ENCODE measurements at regions not wholly inside any gene's neighbourhood (a gene's known extent, or its start where the extent isn't known, plus 50 kb on each side); places are given as distances from the start of the nearest gene placed in this dataset.

DNA sequence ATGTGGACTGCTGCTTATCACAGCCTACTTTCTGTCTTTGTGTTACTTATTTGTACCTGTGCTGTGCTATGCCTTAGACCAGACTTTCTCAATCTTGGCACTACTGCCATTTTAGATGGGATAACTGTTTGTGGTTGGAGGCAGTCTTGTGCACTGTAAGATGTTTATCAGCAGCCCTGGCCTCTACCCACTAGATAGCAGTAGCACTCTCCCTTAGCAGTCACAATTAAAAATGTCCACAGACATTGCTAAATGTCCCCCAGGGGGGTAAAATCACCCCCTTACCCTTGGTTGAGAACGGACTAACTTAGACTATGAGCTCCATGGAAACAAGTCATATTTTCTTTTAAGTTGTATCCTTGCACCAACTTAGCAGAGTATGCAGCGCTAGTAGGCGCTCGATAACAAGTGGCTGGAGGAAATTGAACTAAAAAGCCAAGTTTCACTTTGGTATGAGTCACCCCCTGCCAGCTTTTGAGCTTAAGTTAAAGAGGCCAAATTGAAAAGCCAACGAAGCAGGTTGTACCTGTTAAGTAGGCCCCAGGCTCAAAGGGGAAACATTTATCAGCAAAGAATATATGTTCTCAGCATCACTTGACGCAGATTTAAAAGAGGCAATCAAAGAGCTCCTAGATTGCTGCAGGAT lies 304.8 kb upstream of the SORL1-AS1 start:
- no peaks in the 10 kb centered on the region for H3K36me3 ChIP-seq (ENCODE audit: control insufficient read depth in 1 of 2, insufficient read depth in 2 of 2, low read length in 2 of 2)
- no peak overlapping the region for H3K4ac ChIP-seq (ENCODE audit: low read depth, low read length)
- H3K4me2 ChIP-seq (ENCODE audit: low read length), result no peak overlapping the region
- H3K4me1 ChIP-seq (ENCODE audit: control insufficient read depth in 1 of 2, insufficient read depth in 2 of 2, low read length in 2 of 2), result peaks cover 0 to 2% of the 10 kb centered on the region in 2 experiments
- H3K9me3 ChIP-seq (ENCODE audit: insufficient read depth, low read depth, low read length), result no peaks in the 10 kb centered on the region
- no peaks in the 10 kb centered on the region for H3K79me1 ChIP-seq (ENCODE audit: low read length)
- no peaks in the 10 kb centered on the region for H3K27me3 ChIP-seq (ENCODE audit: insufficient read depth, low read length)
- no peak overlapping the region for H2AK5ac ChIP-seq (ENCODE audit: low read length)
- no peaks in the 10 kb centered on the region for H3K79me2 ChIP-seq (ENCODE audit: control insufficient read depth, insufficient read depth, low read length, poor library complexity)
- H3K23ac ChIP-seq (ENCODE audit: low read length), result no peak overlapping the region
- no peak overlapping the region for H2AFZ ChIP-seq (ENCODE audit: insufficient read depth, low read length, poor library complexity)
- H2BK12ac ChIP-seq (ENCODE audit: low read length), result no peak overlapping the region
- H4K8ac ChIP-seq (ENCODE audit: low read depth, low read length), result no peak overlapping the region
- H4K91ac ChIP-seq (ENCODE audit: low read depth, low read length), result no peak overlapping the region
- no peak overlapping the region for H3K27ac ChIP-seq (ENCODE audit: low read depth, low read length)
- H3K9ac ChIP-seq (ENCODE audit: low read length), result no peak overlapping the region
- no CpG with 5 or more reads among the region's 6 CpGs for WGBS (ENCODE audit: extremely low coverage, insufficient coverage, insufficient read length)
- H3K18ac ChIP-seq (ENCODE audit: low read length), result no peak overlapping the region
- DNase-seq, result no peak
- H3K4me3 ChIP-seq (ENCODE audit: low read depth, low read length), result no peak overlapping the region
- no peak overlapping the region for H2BK120ac ChIP-seq (ENCODE audit: insufficient read depth, low read length, poor library complexity)
- H3K14ac ChIP-seq (ENCODE audit: low read length), result no peak overlapping the region
- no peak overlapping the region for H2BK5ac ChIP-seq (ENCODE audit: low read depth, low read length, poor library complexity)
- no peak overlapping the region for H4K12ac ChIP-seq (ENCODE audit: low read depth, low read length)

DNA sequence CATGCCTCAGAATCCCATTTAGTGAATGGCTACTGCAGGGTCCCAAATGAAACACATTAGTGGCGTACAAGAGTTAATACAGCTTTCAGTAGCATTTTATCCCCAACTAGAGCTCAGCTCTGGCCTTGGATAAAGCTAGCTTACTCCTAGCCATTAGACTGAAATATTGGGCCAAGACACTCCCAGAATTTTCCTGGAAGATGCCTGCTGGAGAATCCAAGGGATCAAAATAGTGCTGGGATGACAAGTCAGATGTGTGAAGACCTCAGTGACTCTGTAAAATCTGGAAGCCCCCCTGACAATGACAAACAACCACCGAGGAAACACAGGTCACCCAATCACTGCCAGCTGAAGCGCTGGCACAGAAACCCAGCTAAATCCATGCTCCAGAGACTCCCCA lies 303.1 kb upstream of the SORL1-AS1 start:
- no peak overlapping the region for H3K27ac ChIP-seq (ENCODE audit: low read depth, low read length)
- no peak overlapping the region for H3K14ac ChIP-seq (ENCODE audit: low read length)
- no peak overlapping the region for H3K4ac ChIP-seq (ENCODE audit: low read depth, low read length)
- H3K4me3 ChIP-seq (ENCODE audit: low read depth, low read length), result no peak overlapping the region
- H3K9ac ChIP-seq (ENCODE audit: low read length), result no peak overlapping the region
- no peaks in the 10 kb centered on the region for H3K9me3 ChIP-seq (ENCODE audit: insufficient read depth, low read depth, low read length)
- peaks cover 0 to 2% of the 10 kb centered on the region in 2 experiments for H3K4me1 ChIP-seq (ENCODE audit: control insufficient read depth in 1 of 2, insufficient read depth in 2 of 2, low read length in 2 of 2)
- H3K18ac ChIP-seq (ENCODE audit: low read length), result no peak overlapping the region
- H3K4me2 ChIP-seq (ENCODE audit: low read length), result no peak overlapping the region
- H4K8ac ChIP-seq (ENCODE audit: low read depth, low read length), result no peak overlapping the region
- no peak overlapping the region for H2BK5ac ChIP-seq (ENCODE audit: low read depth, low read length, poor library complexity)
- no peak overlapping the region for H2BK120ac ChIP-seq (ENCODE audit: insufficient read depth, low read length, poor library complexity)
- H2BK12ac ChIP-seq (ENCODE audit: low read length), result no peak overlapping the region
- H4K12ac ChIP-seq (ENCODE audit: low read depth, low read length), result no peak overlapping the region
- no peaks in the 10 kb centered on the region for H3K79me2 ChIP-seq (ENCODE audit: control insufficient read depth, insufficient read depth, low read length, poor library complexity)
- H2AFZ ChIP-seq (ENCODE audit: insufficient read depth, low read length, poor library complexity), result no peak overlapping the region
- WGBS (ENCODE audit: extremely low coverage, insufficient coverage, insufficient read length), result no CpG with 5 or more reads among the region's 3 CpGs
- no peak overlapping the region for H4K91ac ChIP-seq (ENCODE audit: low read depth, low read length)
- H3K79me1 ChIP-seq (ENCODE audit: low read length), result no peaks in the 10 kb centered on the region
- H3K27me3 ChIP-seq (ENCODE audit: insufficient read depth, low read length), result no peaks in the 10 kb centered on the region
- no peak for DNase-seq
- no peak overlapping the region for H3K23ac ChIP-seq (ENCODE audit: low read length)
- H3K36me3 ChIP-seq (ENCODE audit: control insufficient read depth in 1 of 2, insufficient read depth in 2 of 2, low read length in 2 of 2), result no peaks in the 10 kb centered on the region
- no peak overlapping the region for H2AK5ac ChIP-seq (ENCODE audit: low read length)

DNA sequence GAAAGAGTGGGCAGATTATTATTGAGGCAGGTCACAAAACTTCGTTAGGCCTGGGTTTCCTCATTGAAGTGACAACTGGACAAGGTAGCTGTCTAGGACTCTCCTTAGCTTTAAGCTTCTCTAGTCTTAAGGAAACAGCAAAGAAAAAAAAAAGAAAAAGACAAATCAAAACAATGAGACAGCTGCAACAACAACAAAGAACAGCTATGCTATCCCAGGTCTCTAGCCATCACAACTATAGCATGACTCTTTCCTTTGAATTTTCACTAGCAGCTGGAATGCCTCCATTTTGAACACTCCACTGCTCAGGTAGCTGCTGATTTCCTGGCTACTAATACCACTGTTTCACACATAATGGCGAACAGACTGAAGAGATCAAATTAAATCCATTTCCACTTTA lies 302.4 kb upstream of the SORL1-AS1 start:
- no CpG with 5 or more reads among the region's 2 CpGs for WGBS (ENCODE audit: extremely low coverage, insufficient coverage, insufficient read length)
- Histone ChIP-seq H3K27me3 (ENCODE audit: insufficient read depth, low read length) (no peaks in the 10 kb centered on the region), H2BK120ac (ENCODE audit: insufficient read depth, low read length, poor library complexity) (no peak overlapping the region), H3K4me1 (ENCODE audit: control insufficient read depth in 1 of 2, insufficient read depth in 2 of 2, low read length in 2 of 2) (peaks cover 0 to 2% of the 10 kb centered on the region in 2 experiments), H3K9me3 (ENCODE audit: insufficient read depth, low read depth, low read length) (no peaks in the 10 kb centered on the region), H3K9ac (ENCODE audit: low read length) (no peak overlapping the region), H3K27ac (ENCODE audit: low read depth, low read length) (no peak overlapping the region), H3K14ac (ENCODE audit: low read length) (no peak overlapping the region), H2AFZ (ENCODE audit: insufficient read depth, low read length, poor library complexity) (no peak overlapping the region), H2AK5ac (ENCODE audit: low read length) (no peak overlapping the region), H3K4me2 (ENCODE audit: low read length) (no peak overlapping the region), H4K8ac (ENCODE audit: low read depth, low read length) (no peak overlapping the region), H4K12ac (ENCODE audit: low read depth, low read length) (no peak overlapping the region), H3K36me3 (ENCODE audit: control insufficient read depth in 1 of 2, insufficient read depth in 2 of 2, low read length in 2 of 2) (no peaks in the 10 kb centered on the region), H2BK5ac (ENCODE audit: low read depth, low read length, poor library complexity) (no peak overlapping the region), H3K4ac (ENCODE audit: low read depth, low read length) (no peak overlapping the region), H3K23ac (ENCODE audit: low read length) (no peak overlapping the region), H3K18ac (ENCODE audit: low read length) (no peak overlapping the region), H3K79me2 (ENCODE audit: control insufficient read depth, insufficient read depth, low read length, poor library complexity) (no peaks in the 10 kb centered on the region), H4K91ac (ENCODE audit: low read depth, low read length) (no peak overlapping the region), H3K4me3 (ENCODE audit: low read depth, low read length) (no peak overlapping the region), H3K79me1 (ENCODE audit: low read length) (no peaks in the 10 kb centered on the region), H2BK12ac (ENCODE audit: low read length) (no peak overlapping the region)
- no peak for DNase-seq

DNA sequence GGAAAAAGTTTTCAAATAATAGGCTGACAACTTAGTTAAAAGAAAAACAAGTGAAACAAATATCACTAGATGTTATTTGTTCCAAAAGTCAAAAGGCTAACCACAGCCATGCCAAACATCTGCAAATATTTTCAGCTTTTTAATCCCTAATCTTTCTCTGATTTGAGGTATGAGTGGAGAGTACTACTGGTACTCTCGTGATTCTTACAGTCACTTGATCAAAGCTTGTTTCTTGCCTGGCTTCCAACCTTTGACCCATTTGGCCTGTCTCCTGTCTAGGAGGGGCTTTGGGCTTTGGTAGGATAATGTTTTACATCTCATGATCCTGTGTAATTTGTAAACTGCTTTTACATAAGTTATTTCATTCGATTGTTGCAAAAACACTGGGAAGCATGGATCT lies 301.8 kb upstream of the SORL1-AS1 start:
- Histone ChIP-seq H3K9me3 (ENCODE audit: insufficient read depth, low read depth, low read length) (no peaks in the 10 kb centered on the region), H3K18ac (ENCODE audit: low read length) (no peak overlapping the region), H3K9ac (ENCODE audit: low read length) (no peak overlapping the region), H3K27ac (ENCODE audit: low read depth, low read length) (no peak overlapping the region), H3K23ac (ENCODE audit: low read length) (no peak overlapping the region), H2BK12ac (ENCODE audit: low read length) (peak overlapping the region; percentile 30), H2AFZ (ENCODE audit: insufficient read depth, low read length, poor library complexity) (no peak overlapping the region), H3K4me1 (ENCODE audit: control insufficient read depth in 1 of 2, insufficient read depth in 2 of 2, low read length in 2 of 2) (peaks cover 0 to 2% of the 10 kb centered on the region in 2 experiments), H3K79me2 (ENCODE audit: control insufficient read depth, insufficient read depth, low read length, poor library complexity) (no peaks in the 10 kb centered on the region), H4K8ac (ENCODE audit: low read depth, low read length) (no peak overlapping the region), H3K27me3 (ENCODE audit: insufficient read depth, low read length) (no peaks in the 10 kb centered on the region), H3K14ac (ENCODE audit: low read length) (no peak overlapping the region), H4K12ac (ENCODE audit: low read depth, low read length) (no peak overlapping the region), H2AK5ac (ENCODE audit: low read length) (no peak overlapping the region), H3K36me3 (ENCODE audit: control insufficient read depth in 1 of 2, insufficient read depth in 2 of 2, low read length in 2 of 2) (no peaks in the 10 kb centered on the region), H3K4me3 (ENCODE audit: low read depth, low read length) (no peak overlapping the region), H3K79me1 (ENCODE audit: low read length) (no peaks in the 10 kb centered on the region), H3K4me2 (ENCODE audit: low read length) (no peak overlapping the region), H3K4ac (ENCODE audit: low read depth, low read length) (no peak overlapping the region), H2BK5ac (ENCODE audit: low read depth, low read length, poor library complexity) (no peak overlapping the region), H4K91ac (ENCODE audit: low read depth, low read length) (no peak overlapping the region), H2BK120ac (ENCODE audit: insufficient read depth, low read length, poor library complexity) (no peak overlapping the region)
- no peak for DNase-seq
- no CpG with 5 or more reads among the region's 2 CpGs for WGBS (ENCODE audit: extremely low coverage, insufficient coverage, insufficient read length)
